D721Med (cell line): ENCODE measurements at regions not wholly inside any gene's neighbourhood (a gene's known extent, or its start where the extent isn't known, plus 50 kb on each side); places are given as distances from the start of the nearest gene placed in this dataset.

ENCODE experiments used
- DNase-seq: peaks from one replicate; pipeline ENCODE4 v3.0.0; 2011; ENCODE audit warnings: low spot score; ENCODE audit not compliant: insufficient read length
- FAIRE-seq: peaks from 2 replicates; lab custom pipeline; 2011; peaks lifted over from hg19 to GRCh38; lab: Jason Lieb, UNC
- CTCF ChIP-seq: IDR thresholded peaks from 2 replicates; pipeline ENCODE4 v1.5.1; 2012; ENCODE audit warnings: mild to moderate bottlenecking, control low read depth; ENCODE audit not compliant: insufficient read depth; ENCODE audit errors: missing control alignments

- no peak for TF ChIP-seq CTCF
- FAIRE-seq: no peak
- no peak for DNase-seq
These were observed 59.7 kb upstream of the SNX9 start for GRCh38 chr6:157763129-157763903.

GRCh38 chr6:157763904-157764177, 59.2 kb upstream of the SNX9 start:
- FAIRE-seq: no peak
- DNase-seq: no peak
- no peak for TF ChIP-seq CTCF

GRCh38 chr6:157764178-157765068, 58.6 kb upstream of the SNX9 start:
- FAIRE-seq (no peak), DNase-seq (no peak)
- no peak for TF ChIP-seq CTCF

- FAIRE-seq (no peak), DNase-seq (no peak)
- TF ChIP-seq CTCF: no peak
These were observed 55.9 kb upstream of the SNX9 start for GRCh38 chr6:157766901-157767774.

GRCh38 chr6:157767775-157768156, 55.3 kb upstream of the SNX9 start:
- DNase-seq (no peak), FAIRE-seq (no peak)
- TF ChIP-seq CTCF: no peak

- TF ChIP-seq CTCF: no peak
- FAIRE-seq (no peak), DNase-seq (no peak)
These were observed 54.7 kb upstream of the SNX9 start for GRCh38 chr6:157768304-157768703.
